IMR-90 (cell line): ENCODE measurements at regions not wholly inside any gene's neighbourhood (a gene's known extent, or its start where the extent isn't known, plus 50 kb on each side); places are given as distances from the start of the nearest gene placed in this dataset.

Experiments used
- ATAC-seq: fragments of 200-7000 bp; cut with Tn5 transposase; 2 replicates; pipeline ENCODE4 v1.9.1; 2020; ENCODE audit warnings: low read depth, mild to moderate bottlenecking, moderate library complexity
- BruUV-seq: library from RNA; stranded (reverse); fragments of 400-500 nt; replicated peaks from 2 replicates; lab custom pipeline; 2021; lab: Mats Ljungman, UMichigan
- CTCF ChIA-PET: fragments of 300-600 bp; formaldehyde crosslinking; extraction: SDS; loops from one replicate; lab custom pipeline; 2021; ENCODE audit warnings: antibody characterized with exemption; lab: Yijun Ruan, JAX
- POLR2A ChIA-PET: fragments of 300-600 bp; sonication (Branson Sonifier 250); formaldehyde crosslinking; loops from one replicate; lab custom pipeline; 2022; ENCODE audit warnings: antibody characterized with exemption; ENCODE audit not compliant: unreplicated experiment; lab: Charles Lee
- DNase-seq: peaks from one replicate; pipeline ENCODE4 v3.0.0; 2013
- H2AFZ ChIP-seq: replicated peaks from 2 replicates; pipeline ENCODE3; 2013; ENCODE audit warnings: low read length, mild to moderate bottlenecking; ENCODE audit not compliant: poor library complexity
- H2AK5ac ChIP-seq: 2 replicates; pipeline ENCODE4 v1.6.1; 2013; ENCODE audit warnings: low read depth, low read length, inconsistent platforms
- H2AK9ac ChIP-seq: replicated peaks from 2 replicates; pipeline ENCODE3; 2013; ENCODE audit warnings: mild to moderate bottlenecking, low read depth, low read length, moderate library complexity; ENCODE audit not compliant: poor library complexity
- H2BK120ac ChIP-seq: 2 replicates; pipeline ENCODE4 v1.6.1; 2013; ENCODE audit warnings: low read depth, low read length, inconsistent platforms
- H2BK15ac ChIP-seq: 3 replicates; pipeline ENCODE4 v1.6.1; 2013; ENCODE audit warnings: low read depth, low read length, inconsistent platforms
- H2BK20ac ChIP-seq: 2 replicates; pipeline ENCODE4 v1.6.1; 2013; ENCODE audit warnings: low read depth, mild to moderate bottlenecking, inconsistent platforms, low read length, moderate library complexity
- H2BK5ac ChIP-seq: 2 replicates; pipeline ENCODE4 v1.6.1; 2013; ENCODE audit warnings: mild to moderate bottlenecking, low read depth, low read length, inconsistent platforms; ENCODE audit not compliant: poor library complexity, severe bottlenecking
- H3K14ac ChIP-seq: replicated peaks from 2 replicates; pipeline ENCODE4 v1.6.1; 2013; ENCODE audit warnings: low read depth, low read length, inconsistent platforms
- H3K18ac ChIP-seq: 2 replicates; pipeline ENCODE4 v1.6.1; 2013; ENCODE audit warnings: low read depth, low read length, control low read depth
- H3K23ac ChIP-seq: 2 replicates; pipeline ENCODE4 v1.6.1; 2013; ENCODE audit warnings: low read depth, low read length, inconsistent platforms
- H3K27ac ChIP-seq: 2 replicates; pipeline ENCODE4 v1.5.1; 2013; ENCODE audit warnings: mild to moderate bottlenecking, control low read depth, low read length; ENCODE audit not compliant: insufficient read depth
- H3K27me3 ChIP-seq: 2 replicates; pipeline ENCODE4 v1.6.1; 2013; ENCODE audit warnings: low read length; ENCODE audit not compliant: control insufficient read depth, insufficient read depth
- H3K36me3 ChIP-seq: 2 replicates; pipeline ENCODE4 v1.6.1; 2013; ENCODE audit warnings: low read length, mixed read lengths; ENCODE audit not compliant: control insufficient read depth, insufficient read depth
- H3K4ac ChIP-seq: 2 replicates; pipeline ENCODE4 v1.6.1; 2013; ENCODE audit warnings: low read depth, low read length, inconsistent platforms
- H3K4me1 ChIP-seq: 2 replicates; pipeline ENCODE4 v1.6.1; 2013; ENCODE audit warnings: low read length, mixed read lengths; ENCODE audit not compliant: control insufficient read depth, insufficient read depth
- H3K4me2 ChIP-seq: 2 replicates; pipeline ENCODE4 v1.6.1; 2013; ENCODE audit warnings: low read depth, mild to moderate bottlenecking, control low read depth, low read length, moderate library complexity
- H3K4me3 ChIP-seq: 2 replicates; pipeline ENCODE4 v1.5.1; 2013; ENCODE audit warnings: low read depth, mild to moderate bottlenecking, control low read depth, low read length, moderate library complexity; ENCODE audit not compliant: insufficient read depth
- H3K56ac ChIP-seq: 2 replicates; pipeline ENCODE4 v1.6.1; 2013; ENCODE audit warnings: low read length, inconsistent platforms; ENCODE audit not compliant: insufficient read depth; ENCODE audit errors: extremely low read depth
- H3K79me1 ChIP-seq, 2 experiments: 2 replicates each; pipeline ENCODE4 v1.6.1; 2013; ENCODE audit warnings: low read length in 2 of 2, inconsistent platforms in 1 of 2, low read depth in 1 of 2
- H3K9ac ChIP-seq: 2 replicates; pipeline ENCODE4 v1.6.1; 2013; ENCODE audit warnings: low read depth, low read length, control low read depth
- H3K9me1 ChIP-seq: 2 replicates; pipeline ENCODE4 v1.6.1; 2013; ENCODE audit warnings: low read length, inconsistent platforms; ENCODE audit not compliant: insufficient read depth
- H3K9me3 ChIP-seq: 2 replicates; pipeline ENCODE4 v1.6.1; 2013; ENCODE audit warnings: low read length; ENCODE audit not compliant: control insufficient read depth, insufficient read depth
- H4K20me1 ChIP-seq: 2 replicates; pipeline ENCODE4 v1.6.1; 2013; ENCODE audit warnings: low read length, inconsistent platforms; ENCODE audit not compliant: insufficient read depth
- H4K5ac ChIP-seq: 2 replicates; pipeline ENCODE4 v1.6.1; 2013; ENCODE audit warnings: mild to moderate bottlenecking, low read depth, low read length, control low read depth
- H4K8ac ChIP-seq, 2 experiments: 2 replicates each; pipeline ENCODE4 v1.6.1; 2013; ENCODE audit warnings: low read depth in 2 of 2, low read length in 2 of 2, control low read depth in 1 of 2, inconsistent platforms in 1 of 2
- H4K91ac ChIP-seq: 2 replicates; pipeline ENCODE4 v1.6.1; 2013; ENCODE audit warnings: low read depth, low read length, inconsistent platforms; ENCODE audit not compliant: insufficient read depth
- CEBPB ChIP-seq: IDR thresholded peaks from 2 replicates; pipeline ENCODE4 v1.6.1; 2012; ENCODE audit warnings: low read depth, low read length, improper control_type of control experiment
- CHD1 ChIP-seq: IDR thresholded peaks from 2 replicates; pipeline ENCODE4 v1.6.1; 2012; ENCODE audit warnings: low read depth, low read length, improper control_type of control experiment
- NFE2L2 ChIP-seq: fragments of 150-350 bp; IDR thresholded peaks from 2 replicates; pipeline ENCODE4 v1.6.1; 2016; ENCODE audit warnings: low read depth, mild to moderate bottlenecking, low read length
- POLR2A ChIP-seq: IDR thresholded peaks from 2 replicates; pipeline ENCODE4 v1.6.1; 2012; ENCODE audit warnings: mild to moderate bottlenecking, low read depth, low read length
- RAD21 ChIP-seq: IDR thresholded peaks from 2 replicates; pipeline ENCODE4 v1.6.1; 2012; ENCODE audit warnings: low read length, improper control_type of control experiment
- RCOR1 ChIP-seq: IDR thresholded peaks from 2 replicates; pipeline ENCODE4 v1.6.1; 2012; ENCODE audit warnings: mild to moderate bottlenecking, low read length, improper control_type of control experiment; ENCODE audit not compliant: insufficient replicate concordance
- RFX5 ChIP-seq: IDR thresholded peaks from 2 replicates; pipeline ENCODE4 v1.8.0; 2012; ENCODE audit warnings: low read depth, mild to moderate bottlenecking, low read length, moderate library complexity
- SMC3 ChIP-seq: fragments of 150-350 bp; IDR thresholded peaks from 2 replicates; pipeline ENCODE4 v1.6.1; 2016; ENCODE audit warnings: low read depth, mild to moderate bottlenecking, antibody characterized with exemption, low read length, moderate library complexity
- USF2 ChIP-seq: fragments of 150-350 bp; IDR thresholded peaks from 2 replicates; pipeline ENCODE4 v1.6.1; 2017; ENCODE audit warnings: mild to moderate bottlenecking, antibody characterized with exemption, low read length, low read depth
- WGBS, 2 experiments: methylation state at CpG; one replicate each; pipeline versions ENCODE4 v1.1.5 to v1.1.7; 2013; ENCODE audit warnings: missing lambda C conversion rate in 2 of 2; ENCODE audit not compliant: insufficient read length in 1 of 2; ENCODE audit errors: extremely low coverage in 2 of 2; 5-methylcytosine and 5-hydroxymethylcytosine counted together
- dilution Hi-C: fragments of 300-500 bp; cut with HindIII; formaldehyde crosslinking; loops from one replicate; pipeline ENCODE4 v1.14.3; 2018; ENCODE audit warnings: low sequenced_read_pairs; ENCODE audit not compliant: unreplicated experiment
- in situ Hi-C: fragments of 300-500 bp; cut with MboI; formaldehyde crosslinking; loops from 3 replicates; pipeline ENCODE4 v1.14.3; 2019; ENCODE audit warnings: low sequenced_read_pairs, inconsistent platforms, mixed read lengths
- intact Hi-C: fragments of 100-400 bp; cut with micrococcal nuclease; formaldehyde crosslinking; loops from 2 replicates; pipeline ENCODE4 v1.10.0; 2022

GRCh38 chr10:132997517-132998265 lies 55.3 kb upstream of the CFAP46 start:
- H2AFZ ChIP-seq: no peak overlapping the region
- no peak for TF ChIP-seq CEBPB
- no peak for TF ChIP-seq RCOR1
- TF ChIP-seq SMC3: no peak
- no peak for TF ChIP-seq RFX5
- TF ChIP-seq RAD21: no peak
- no peak for TF ChIP-seq CHD1
- no peak for TF ChIP-seq NFE2L2
- TF ChIP-seq USF2: no peak
- TF ChIP-seq POLR2A: no peak
- H3K4me1 ChIP-seq: no peaks in the 10 kb centered on the region
- H3K4me2 ChIP-seq: no peak overlapping the region
- H2AK9ac ChIP-seq: no peak overlapping the region
- CTCF ChIA-PET: no interaction called here
- intact Hi-C loops: no loop called here
- H3K27me3 ChIP-seq: peaks cover 18% of the 10 kb centered on the region; the same call in 1 of the 2 replicates
- no peak overlapping the region for H3K14ac ChIP-seq
- in situ Hi-C loops: no loop called here
- no peak overlapping the region for H2AK5ac ChIP-seq
- no TSS peak for BruUV-seq
- no peak overlapping the region for H3K4ac ChIP-seq
- POLR2A ChIA-PET: no interaction called here
- no peak overlapping the region for H3K18ac ChIP-seq
- H4K5ac ChIP-seq: no peak overlapping the region
- no peak overlapping the region for H2BK20ac ChIP-seq
- no peak overlapping the region for H3K27ac ChIP-seq
- no peak overlapping the region for H3K23ac ChIP-seq
- no peak overlapping the region for H3K56ac ChIP-seq
- H3K9ac ChIP-seq: no peak overlapping the region
- ATAC-seq (no peak), DNase-seq (no peak)
- no peaks in the 10 kb centered on the region for H4K20me1 ChIP-seq
- no peak overlapping the region for H2BK5ac ChIP-seq
- dilution Hi-C loops: no loop called here
- H4K8ac ChIP-seq: no peak overlapping the region
- H2BK15ac ChIP-seq: no peak overlapping the region
- no peak overlapping the region for H3K4me3 ChIP-seq
- 62% methylated on average over 21 of the region's 22 CpGs; no CpG with 5 or more reads in 1 of the 2 experiments for WGBS, 2 experiments
- no peaks in the 10 kb centered on the region for H3K79me1 ChIP-seq
- no peak overlapping the region for H2BK120ac ChIP-seq
- no peak overlapping the region for H4K91ac ChIP-seq
- no peaks in the 10 kb centered on the region for H3K9me1 ChIP-seq
- H3K9me3 ChIP-seq: no peaks in the 10 kb centered on the region
- no peaks in the 10 kb centered on the region for H3K36me3 ChIP-seq
